HG03354 (cell line): ENCODE measurements at regions not wholly inside any gene's neighbourhood (a gene's known extent, or its start where the extent isn't known, plus 50 kb on each side); places are given as distances from the start of the nearest gene placed in this dataset.
A peak's percentile ranks its signal among the peaks of the same experiment; 100 is the strongest.

Experiments
- ATAC-seq: cut with Tn5 transposase; IDR thresholded peaks from one replicate; pipeline ENCODE4 v1.9.1; 2021; ENCODE audit warnings: mild to moderate bottlenecking; ENCODE audit not compliant: unreplicated experiment, poor library complexity, severe bottlenecking

GRCh38 chr3:168241156-168241555, 145.4 kb upstream of the GOLIM4 start:
- no peak for ATAC-seq

GRCh38 chr3:168239287-168239686, 143.6 kb upstream of the GOLIM4 start:
- no peak for ATAC-seq

GRCh38 chr3:168233001-168233400, 137.3 kb upstream of the GOLIM4 start:
- no peak for ATAC-seq

GRCh38 chr3:168223085-168223484, 127.4 kb upstream of the GOLIM4 start:
- no peak for ATAC-seq

- no peak for ATAC-seq
Observed at GRCh38 chr3:168220556-168220955, 124.8 kb upstream of the GOLIM4 start.

- no peak for ATAC-seq
Observed at GRCh38 chr3:168219530-168219929, 123.8 kb upstream of the GOLIM4 start.

GRCh38 chr3:168218600-168218999, 122.9 kb upstream of the GOLIM4 start:
- ATAC-seq = no peak

- no peak for ATAC-seq
Observed at GRCh38 chr3:168216851-168217250, 121.1 kb upstream of the GOLIM4 start.

GRCh38 chr3:168213920-168214319, 118.2 kb upstream of the GOLIM4 start:
- peak; percentile 86 for ATAC-seq

GRCh38 chr3:168212664-168213285, 117.1 kb upstream of the GOLIM4 start:
- ATAC-seq = no peak

- no peak for ATAC-seq
Observed at GRCh38 chr3:168205451-168205850, 109.7 kb upstream of the GOLIM4 start.

GRCh38 chr3:168197162-168197561, 101.4 kb upstream of the GOLIM4 start:
- no peak for ATAC-seq

- no peak for ATAC-seq
Observed at GRCh38 chr3:168191856-168192255, 96.1 kb upstream of the GOLIM4 start.

- no peak for ATAC-seq
Observed at GRCh38 chr3:168187233-168187632, 91.5 kb upstream of the GOLIM4 start.

- ATAC-seq = no peak
Observed at GRCh38 chr3:168186293-168186983, 90.7 kb upstream of the GOLIM4 start.

GRCh38 chr3:168183774-168184173, 88.0 kb upstream of the GOLIM4 start:
- no peak for ATAC-seq

GRCh38 chr3:168168743-168169142, 73.0 kb upstream of the GOLIM4 start:
- no peak for ATAC-seq

GRCh38 chr3:168165390-168166269, 69.9 kb upstream of the GOLIM4 start:
- peak; percentile 87 for ATAC-seq

GRCh38 chr3:168162172-168162571, 66.4 kb upstream of the GOLIM4 start:
- ATAC-seq = no peak

GRCh38 chr3:168161696-168162095, 66.0 kb upstream of the GOLIM4 start:
- no peak for ATAC-seq

- no peak for ATAC-seq
Observed at GRCh38 chr3:168157903-168158302, 62.2 kb upstream of the GOLIM4 start.
